ENCODE measurements at regions not wholly inside any gene's neighbourhood (a gene's known extent, or its start where the extent isn't known, plus 50 kb on each side); places are given as distances from the start of the nearest gene placed in this dataset.

DNA sequence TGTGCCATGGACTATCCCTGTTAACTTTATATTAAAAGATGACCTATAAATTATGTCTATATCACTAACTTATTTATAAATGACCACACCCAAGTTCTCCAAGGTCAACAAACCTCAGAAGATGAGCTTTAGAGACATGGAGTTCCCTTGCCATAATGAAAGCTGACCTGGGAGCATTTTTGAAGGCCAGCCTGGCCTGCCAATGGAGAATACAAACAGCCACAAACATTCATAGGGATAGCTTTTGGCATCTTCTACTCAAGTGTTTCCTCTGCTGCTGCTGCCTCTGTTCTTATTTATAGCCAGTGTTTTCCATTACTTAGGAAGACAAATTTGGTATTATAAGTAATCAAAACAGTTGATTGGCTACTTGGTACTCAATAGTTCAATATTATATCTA, 117.3 kb upstream of the ADAMTS19 start:
- DNase-seq, result no peak

DNA sequence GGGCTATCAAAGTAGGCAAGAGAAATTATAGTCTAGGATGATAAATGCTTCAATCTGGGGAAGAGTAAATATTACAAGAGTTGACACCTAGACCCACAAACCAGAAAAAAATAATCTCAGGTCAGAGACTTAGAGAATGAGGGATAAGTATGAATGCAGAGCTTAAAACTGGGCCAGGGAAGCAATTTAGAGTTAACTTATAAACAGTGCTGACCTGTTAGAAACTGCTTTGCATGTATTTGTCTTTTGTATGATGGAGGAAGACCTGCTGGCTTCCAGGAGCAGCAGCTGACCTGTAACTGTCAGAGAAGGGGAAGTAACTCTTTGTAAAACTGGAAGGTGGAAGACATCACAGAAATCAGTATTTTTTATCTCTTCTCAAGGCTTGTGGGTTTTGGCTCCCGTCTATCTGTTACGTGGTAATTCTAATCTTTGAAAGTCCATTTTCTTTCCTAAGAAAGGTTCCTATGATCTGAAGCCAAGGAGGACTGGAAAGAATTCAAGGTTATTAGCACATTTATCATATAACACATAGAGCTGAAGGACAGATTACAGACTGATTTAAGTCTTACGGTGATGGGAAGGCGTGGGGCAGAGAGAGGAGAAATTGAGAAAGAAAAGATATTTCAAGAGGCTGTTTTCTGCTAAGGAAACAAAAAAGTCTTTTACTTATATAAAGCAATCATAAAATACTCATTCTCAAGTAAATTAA, 114.7 kb upstream of the ADAMTS19 start:
- DNase-seq, result no peak

DNA sequence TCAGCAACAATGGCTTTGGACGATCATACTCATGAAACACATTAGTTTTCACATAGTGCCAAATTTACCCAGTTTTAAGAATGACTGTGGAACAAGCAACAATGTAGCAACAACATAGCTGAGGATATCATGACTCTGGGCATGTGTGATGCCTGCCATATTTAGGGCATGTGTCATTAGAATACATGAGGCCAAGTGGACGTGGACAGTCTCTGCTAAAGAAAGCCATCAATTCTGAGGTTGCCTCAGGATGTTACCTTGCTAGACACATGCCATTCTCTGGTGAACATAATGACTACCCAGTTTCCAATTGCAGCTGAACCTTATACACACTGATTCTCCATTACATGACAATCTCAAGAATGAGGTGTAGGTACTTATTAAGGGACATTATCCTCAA, 103.3 kb upstream of the ADAMTS19 start:
- no peak for DNase-seq

DNA sequence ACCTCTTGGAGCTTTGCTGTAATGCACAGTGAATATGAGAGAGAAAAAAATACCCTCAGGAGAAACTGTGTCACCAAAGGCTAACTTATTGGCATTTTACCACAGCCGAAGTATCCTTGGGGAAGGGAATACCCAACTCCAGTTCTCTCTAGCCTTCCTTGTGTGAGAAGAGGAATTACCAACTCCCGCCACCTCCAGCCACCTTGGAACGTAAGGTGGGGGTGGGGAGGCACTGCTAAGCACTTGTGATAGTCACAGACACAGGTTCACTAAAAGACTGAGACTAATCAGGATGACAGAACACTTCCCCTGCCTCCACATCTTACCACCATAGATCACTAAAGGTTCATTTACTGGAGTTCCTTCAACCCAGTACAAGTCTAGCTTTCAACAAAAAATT, 102.0 kb upstream of the ADAMTS19 start:
- no peak for DNase-seq

DNA sequence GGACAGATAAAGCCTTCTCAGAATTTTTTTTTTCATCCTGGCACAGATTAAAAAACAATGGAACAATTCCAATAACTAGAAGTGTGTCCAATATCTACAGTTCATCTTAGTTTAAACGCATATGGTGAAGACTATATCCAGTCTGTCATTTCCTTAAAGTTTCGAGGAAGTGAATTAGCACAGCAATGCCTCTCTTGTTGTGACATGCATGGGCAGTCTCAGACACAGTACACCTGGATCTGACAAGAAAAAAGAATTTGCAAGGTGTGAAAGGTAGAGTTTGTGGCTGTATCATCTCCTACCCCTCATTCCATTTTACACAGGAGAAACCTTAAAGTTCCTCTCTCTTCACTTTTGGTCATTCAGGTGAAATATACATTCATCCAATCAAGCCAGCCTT, 100.6 kb upstream of the ADAMTS19 start:
- no peak for DNase-seq

DNA sequence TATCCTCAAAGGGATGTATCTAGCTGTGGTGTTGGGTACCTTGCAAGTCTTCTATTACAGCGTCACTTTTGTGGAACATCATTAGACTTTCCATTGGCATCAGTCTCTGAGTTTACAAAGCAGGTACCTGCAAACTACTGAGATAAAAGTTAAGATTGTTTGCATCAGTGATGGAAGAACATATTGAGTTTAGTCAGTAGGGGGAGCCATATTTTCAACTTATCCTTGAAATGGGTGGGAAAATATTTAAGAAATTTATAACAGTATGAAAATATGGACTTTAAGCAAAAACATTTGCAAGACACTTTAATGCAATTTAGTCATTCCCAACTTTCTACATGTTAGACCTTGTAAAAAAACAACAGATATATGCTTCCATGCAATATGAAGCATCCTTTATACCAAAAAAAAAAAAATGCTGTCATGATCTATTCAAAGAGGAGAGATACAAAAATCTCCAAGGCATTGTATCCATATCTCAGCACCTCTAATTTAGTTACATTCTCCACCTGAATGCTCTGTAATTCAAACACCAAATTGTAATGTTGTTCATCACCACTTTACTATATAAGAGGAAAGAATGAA, 98.6 kb upstream of the ADAMTS19 start:
- DNase-seq, result no peak

DNA sequence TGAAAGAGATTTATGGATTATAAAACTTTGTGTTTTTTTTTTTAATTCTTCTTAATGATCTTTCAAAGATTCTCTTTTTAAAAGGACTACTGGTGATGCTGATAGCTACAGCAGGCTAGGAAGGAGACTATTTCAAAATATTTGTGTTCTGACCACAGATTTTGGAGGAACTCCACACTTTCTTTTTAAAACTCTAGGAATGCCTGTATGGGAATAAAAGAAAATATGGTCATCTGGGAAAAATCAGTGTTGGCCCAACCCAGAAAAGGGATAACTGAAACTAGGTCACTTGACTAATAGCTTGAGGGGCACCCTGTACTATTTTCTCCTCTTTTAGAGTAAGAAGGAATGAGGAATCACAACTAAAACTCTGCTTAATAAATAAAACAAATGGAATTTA, 97.6 kb upstream of the ADAMTS19 start:
- DNase-seq, result no peak

DNA sequence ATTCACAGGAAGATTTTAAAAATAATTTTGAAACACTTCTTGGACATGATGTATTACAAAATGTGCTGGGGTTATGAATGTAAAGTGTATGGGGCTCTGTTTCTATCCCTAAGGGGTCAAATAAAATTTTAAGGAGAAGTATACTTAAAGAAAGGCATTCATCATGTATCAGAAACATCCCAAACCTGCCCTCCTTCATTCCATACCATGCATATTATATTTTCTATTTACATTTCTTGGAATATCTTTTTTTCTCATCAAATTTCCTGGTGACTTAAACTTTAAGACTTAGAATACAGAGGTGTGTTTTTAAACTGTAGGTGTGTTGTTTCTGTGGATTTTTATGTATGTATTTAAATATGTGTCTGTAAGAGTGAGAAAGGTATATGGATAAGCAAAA, 96.1 kb upstream of the ADAMTS19 start:
- no peak for DNase-seq

DNA sequence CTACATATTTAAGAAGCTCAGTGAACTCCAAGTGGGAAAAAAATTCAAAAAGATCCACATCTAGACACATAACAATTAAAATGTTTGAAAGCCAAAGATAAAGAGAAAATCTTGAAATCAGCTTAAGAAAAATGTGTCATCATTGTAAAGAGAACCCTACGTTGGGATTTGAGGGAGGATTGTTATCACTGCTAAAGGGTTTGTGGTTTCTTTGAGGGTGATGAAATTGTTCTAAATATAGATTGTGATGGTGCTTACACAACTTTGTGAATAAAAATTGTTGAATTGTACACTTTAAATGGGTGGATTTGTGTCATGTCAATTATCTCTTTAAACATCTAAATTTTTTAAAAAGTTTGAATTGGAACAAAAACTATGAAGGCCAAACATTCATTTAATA, 92.2 kb upstream of the ADAMTS19 start:
- DNase-seq, result no peak

DNA sequence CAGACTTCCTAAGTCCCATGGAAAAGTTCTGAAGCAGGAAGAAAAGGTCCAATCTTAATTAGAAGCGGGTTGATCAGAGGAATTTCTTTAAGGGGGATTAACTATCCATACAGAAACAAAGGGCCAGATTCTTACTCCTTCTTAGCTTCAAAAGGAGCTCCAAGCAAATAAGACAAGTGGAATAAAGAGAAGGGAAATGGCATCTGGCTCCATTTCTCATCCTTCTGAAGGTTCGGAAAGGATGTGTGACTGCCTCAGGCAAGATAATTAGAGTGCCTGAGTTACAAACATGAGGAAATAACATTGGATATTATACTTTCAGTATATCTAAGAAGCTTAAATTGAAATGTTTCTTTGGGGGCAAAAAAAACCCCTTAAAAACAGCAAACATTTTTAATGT, 88.1 kb upstream of the ADAMTS19 start:
- DNase-seq, result no peak

DNA sequence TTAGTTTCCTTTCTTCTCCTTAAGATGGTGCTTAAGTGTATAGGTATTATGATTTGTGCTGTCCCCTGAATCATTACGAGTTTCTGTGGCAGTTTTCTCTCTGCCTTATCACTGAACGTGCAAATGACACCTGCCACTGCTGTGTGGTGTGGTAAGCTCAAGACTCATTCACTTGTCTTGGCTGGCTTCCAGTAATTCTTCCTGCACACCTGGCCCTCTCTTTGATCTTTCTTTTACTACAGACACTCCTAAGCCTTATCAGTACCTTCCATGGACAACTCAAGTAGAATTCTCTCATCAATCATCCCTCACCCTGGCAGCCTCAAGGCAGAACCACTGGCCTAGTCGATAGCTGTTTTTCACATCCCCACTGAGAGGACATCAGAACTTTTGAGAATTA, 82.6 kb upstream of the ADAMTS19 start:
- peak; percentile 1 for DNase-seq

DNA sequence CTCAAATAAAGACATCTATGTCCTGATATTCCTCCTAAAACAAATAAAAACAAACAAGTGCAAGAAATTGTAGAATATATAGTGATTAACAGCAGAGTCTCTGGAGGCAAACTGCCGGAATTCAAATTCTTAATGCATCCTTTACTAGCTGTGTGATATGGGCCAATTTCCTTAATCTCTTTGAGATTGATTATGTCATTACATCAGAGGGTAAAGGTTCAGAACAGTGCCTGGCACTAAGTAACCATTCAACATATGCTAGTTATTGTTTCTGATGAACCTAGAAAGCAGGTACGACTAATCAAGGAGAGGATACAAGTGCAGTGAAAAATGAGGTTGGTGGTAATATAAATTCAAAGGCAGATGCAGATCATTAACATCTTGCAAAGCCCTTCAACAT, 81.1 kb upstream of the ADAMTS19 start:
- no peak for DNase-seq

DNA sequence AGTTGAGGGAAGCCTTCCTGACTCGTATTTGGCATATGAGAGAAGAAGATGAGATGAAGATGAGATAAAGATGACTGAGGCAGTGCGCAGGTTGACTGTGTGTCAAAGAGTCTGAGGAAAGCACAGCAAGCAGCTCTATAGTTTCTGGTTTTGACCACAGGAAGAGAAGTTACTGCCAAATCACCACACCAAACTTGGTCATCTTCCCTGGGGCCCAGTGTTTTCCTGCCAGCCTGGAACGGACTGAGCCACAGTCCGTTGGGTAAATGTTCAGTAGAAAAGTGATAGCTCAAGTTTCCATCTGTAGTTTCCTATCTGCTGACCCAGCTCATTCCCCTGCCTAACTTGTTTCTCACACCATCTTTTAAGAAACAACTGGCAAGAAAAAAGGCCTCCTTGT, 80.7 kb upstream of the ADAMTS19 start:
- no peak for DNase-seq

DNA sequence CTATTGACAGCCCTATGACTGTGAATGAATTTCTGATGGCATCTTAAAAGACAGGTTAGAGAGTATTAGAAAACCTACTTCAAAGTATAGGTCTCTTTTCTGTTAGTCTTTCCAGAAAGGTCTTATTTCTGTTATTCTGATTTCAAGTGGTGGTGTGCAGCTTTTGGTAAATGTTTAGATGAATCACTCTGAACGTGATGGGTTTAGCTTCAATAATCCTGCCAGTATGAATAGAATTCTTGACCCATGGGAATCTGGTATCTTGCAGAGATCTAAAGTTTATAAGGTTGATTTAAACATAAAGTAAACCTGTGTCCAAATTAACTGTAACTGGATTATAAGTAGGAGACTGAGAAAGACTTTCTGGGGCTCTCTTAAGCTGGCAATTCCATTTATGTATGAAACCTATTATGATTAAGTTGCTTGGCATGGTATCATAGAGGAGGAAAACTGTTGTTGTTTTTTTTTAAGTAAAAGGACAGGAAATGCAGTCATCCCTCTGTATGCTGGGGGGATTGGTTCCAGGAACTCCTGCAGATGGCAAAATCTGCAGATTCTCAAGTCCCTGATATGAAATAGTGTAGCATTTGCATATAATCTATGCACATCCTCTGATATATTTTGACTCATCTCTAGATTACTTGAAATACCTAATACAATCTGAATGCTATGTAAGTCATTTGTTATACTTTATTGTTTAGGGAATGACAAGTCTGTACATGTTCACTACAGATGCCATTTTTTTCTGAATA, 77.0 kb upstream of the ADAMTS19 start:
- no peak for DNase-seq

DNA sequence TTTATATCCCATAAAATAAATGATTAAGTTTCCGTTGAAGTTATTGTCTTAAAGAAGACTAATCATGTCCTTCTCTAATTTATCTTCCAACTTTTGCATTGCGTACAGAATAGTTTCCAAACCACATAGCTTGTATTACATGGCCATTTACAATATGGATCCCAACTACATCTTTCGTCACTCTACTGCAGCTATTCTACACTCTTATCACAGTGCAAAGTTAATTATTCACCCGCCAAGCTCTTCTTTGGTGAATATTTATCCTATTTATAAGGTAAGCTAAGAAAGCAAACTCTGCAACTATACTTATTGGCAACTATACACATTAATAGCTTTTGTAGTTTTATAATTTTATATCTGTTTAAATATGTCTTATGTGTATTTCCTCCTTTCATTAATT, 75.9 kb upstream of the ADAMTS19 start:
- DNase-seq, result no peak

DNA sequence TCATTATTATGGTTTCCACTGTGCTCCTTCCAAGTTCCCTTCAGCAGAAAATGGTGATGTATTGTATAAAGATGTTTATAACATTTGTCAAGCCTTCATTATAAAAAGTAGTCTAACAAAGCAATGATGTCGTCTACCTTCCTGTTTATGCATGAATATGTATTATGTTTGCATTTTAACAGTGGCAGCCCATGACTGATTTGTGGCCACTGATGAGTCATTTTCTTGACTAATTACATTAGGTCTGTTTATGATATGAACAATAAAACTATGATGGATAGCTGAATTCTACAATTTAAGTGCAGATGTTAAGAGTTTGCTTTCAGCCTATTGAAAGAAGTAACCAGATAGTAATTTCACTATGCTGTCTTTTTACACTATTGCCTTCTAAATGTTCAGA, 75.4 kb upstream of the ADAMTS19 start:
- DNase-seq, result no peak

DNA sequence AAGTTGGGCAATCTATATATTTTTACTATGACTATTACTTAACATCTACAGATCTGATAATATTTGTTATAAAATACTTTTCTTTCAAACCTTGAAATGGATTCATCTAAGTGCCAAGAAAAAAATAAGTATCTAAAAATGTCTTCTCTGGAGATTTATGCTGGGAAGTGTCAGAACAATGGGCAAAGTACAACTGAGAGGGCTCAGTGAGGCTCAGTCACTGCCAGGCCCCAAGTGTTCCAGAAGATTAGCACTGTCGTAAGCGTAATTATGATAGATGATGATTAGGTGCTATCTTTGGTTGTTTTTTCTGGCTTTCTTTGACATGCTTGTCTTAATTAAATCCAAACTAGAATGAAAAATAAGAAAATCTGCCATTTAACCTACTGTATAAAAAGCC, 72.2 kb upstream of the ADAMTS19 start:
- no peak for DNase-seq

DNA sequence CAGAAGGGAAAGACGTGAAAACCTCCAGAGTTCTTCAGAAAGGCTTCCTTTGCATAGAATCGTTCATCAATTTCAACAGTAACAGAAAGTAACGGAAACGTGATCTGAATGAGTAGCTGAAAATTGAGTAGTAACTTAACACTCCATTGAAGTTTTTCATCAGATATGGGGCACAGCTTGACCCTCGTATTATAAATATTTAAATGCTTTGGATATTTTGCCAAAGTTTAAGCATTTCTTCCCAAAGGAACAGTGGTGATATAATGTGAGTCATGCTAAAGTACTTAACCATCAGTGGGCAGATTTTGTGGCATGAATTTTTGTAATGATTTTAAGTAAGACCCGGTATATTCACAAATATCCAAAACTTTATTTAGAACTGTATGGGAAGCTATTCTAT, 67.4 kb upstream of the ADAMTS19 start:
- no peak for DNase-seq

DNA sequence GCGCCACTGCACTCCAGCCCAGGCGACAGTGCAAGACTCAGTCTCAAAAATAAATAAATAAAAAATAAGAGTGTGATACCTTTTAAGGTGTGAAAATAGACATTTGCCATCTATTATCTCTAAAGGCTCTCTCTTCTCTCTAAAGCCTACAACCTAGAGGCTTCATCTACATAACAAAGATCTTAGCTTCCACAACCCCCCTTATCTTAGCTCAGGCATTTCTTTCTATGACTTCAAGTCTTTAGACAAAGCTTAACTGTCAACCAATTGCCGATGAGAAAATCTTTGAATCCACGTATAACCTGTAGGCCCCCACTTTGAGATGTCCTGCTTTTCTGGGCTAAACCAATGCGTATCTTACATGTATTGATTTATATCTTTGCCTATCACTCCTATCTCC, 64.9 kb upstream of the ADAMTS19 start:
- no peak for DNase-seq

DNA sequence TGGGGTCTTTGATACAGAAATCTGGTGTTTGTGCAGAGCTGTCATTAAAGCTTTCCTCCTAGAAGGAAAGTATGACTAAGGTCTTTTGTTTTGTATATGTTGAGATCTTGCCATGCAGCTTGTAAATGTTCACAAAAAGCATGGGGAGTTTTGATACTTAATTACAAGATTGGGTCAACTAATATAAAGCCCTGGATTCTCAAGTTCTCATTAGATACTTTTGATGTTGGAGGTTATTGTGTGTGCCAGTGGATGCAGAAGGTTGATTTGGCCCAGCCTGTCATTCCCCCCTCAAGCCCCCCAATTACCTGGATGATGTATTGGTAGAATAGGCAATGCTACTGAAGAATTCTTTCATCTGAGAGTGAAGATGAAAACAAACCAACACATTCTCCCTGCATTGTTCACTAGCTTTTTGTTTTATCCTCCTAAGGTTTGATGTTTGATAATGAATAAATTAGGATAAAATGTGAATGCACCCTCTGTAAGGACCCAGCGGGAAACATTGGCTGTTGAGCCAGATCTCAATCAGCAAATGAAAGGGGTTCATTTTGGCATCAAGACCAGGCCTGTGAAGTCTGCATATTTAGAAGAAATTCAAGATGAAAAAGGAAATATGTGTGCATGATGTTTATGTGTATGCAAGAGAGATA, 61.9 kb upstream of the ADAMTS19 start:
- DNase-seq, result no peak

DNA sequence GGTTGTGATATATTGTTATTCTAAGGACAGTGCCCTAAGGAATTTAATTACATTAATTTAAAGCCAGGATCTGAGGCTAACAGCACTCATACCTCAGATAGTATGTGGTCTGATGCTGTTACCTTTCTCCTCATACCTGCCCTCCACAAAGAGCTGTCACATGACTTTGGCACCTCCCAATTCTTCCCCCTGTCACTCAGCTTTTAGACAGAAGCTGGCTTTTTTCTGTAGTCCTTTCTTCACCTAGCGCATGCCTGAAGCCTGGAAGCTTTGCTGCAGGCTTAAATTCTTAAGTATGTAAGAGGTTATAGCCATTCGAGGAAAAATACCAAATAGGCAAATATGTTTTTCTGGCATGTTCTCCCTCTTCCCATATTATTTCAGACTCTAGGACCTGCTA, 61.0 kb upstream of the ADAMTS19 start:
- DNase-seq, result no peak

DNA sequence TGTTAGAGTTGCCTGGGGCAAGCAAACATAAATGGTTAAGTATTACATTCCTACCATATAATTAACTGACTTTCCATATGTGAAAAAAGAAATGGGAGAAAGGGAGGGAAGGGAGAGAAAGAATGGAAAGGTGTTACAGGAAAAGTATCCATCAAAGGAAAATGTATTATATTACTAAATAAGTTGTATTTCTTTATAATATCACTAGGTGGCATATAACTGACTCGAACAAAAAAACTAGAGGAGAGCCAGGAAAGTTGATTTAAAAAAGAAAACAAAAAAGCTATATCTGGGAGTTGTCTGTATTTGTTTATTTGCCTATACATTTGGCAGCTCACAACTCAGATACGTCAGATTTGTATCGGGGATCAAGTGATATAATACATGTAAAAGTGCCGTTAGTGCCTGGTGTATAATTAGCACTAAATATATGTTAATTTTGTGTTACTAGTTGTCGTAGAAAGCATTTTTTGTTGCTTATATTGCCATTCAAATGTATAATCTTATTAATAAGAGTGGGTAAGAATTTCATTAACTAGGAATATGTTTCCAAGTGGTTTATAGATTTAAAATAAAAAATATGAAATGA, 59.6 kb upstream of the ADAMTS19 start:
- peak; percentile 1 for DNase-seq

DNA sequence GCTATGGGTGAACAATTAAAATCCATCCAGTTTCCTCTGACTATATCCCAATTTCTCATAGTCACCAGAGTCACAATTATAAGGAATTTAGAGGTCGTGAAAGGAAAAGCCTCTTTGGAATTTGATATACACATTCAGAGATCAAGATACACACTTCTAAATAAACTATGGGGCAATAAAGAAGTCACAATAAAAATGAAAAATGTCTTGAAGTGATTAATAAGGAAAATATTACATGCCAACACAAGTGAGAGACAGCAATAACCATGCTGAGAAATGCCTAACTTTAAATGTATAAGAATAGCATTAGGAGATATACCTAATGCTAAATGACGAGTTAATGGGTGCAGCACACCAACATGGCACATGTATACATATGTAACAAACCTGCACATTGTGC, 54.9 kb upstream of the ADAMTS19 start:
- no peak for DNase-seq

DNA sequence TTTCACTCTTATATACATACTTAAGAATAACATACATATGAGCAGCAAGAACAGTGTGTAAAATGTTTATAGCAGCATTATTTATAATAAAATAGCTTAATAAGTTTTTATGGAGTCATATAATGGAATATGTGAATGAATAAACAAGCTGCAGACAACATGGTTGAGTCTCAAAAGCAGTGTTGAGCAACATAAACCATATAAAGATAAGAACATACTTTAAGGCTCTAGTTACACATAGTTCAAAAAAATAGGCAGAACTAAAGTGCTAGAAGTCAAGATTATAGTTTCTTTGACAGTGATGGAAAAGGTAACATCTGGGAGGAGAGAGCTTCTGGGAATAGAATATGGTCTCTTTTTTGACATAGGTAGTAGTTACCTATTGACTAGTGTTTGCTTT, 53.7 kb upstream of the ADAMTS19 start:
- DNase-seq, result no peak

Measured in hematopoietic multipotent progenitor cell treated with erythropoietin and hydrocortisone succinate and interleukin-3 and kit ligand, for 8 days (in vitro differentiated cells).